ENCODE measurements at regions not wholly inside any gene's neighbourhood (a gene's known extent, or its start where the extent isn't known, plus 50 kb on each side); places are given as distances from the start of the nearest gene placed in this dataset.

DNA sequence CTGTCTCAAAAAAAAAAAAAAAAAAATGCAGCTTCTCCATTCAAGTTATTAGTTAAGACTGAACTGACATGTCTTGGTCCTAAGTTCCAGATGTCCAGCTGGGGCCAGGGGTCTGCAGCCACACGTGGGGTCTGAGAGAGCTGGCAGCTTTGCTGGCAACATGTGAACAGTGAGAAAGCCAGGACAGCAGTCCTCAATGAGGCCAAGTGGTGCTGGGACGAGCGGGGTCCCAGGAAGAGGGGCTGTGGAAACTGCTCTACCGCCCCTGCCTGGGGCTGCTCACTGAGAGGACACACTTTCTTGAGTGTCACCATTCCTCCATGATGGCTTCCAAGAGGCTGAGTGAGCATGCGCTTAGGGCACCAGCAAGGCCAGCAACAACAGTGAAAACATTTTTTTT is 100.7 kb upstream of the TAF1B start:
- H3K4me3 ChIP-seq (ENCODE audit: low read depth, low read length): no peak overlapping the region

DNA sequence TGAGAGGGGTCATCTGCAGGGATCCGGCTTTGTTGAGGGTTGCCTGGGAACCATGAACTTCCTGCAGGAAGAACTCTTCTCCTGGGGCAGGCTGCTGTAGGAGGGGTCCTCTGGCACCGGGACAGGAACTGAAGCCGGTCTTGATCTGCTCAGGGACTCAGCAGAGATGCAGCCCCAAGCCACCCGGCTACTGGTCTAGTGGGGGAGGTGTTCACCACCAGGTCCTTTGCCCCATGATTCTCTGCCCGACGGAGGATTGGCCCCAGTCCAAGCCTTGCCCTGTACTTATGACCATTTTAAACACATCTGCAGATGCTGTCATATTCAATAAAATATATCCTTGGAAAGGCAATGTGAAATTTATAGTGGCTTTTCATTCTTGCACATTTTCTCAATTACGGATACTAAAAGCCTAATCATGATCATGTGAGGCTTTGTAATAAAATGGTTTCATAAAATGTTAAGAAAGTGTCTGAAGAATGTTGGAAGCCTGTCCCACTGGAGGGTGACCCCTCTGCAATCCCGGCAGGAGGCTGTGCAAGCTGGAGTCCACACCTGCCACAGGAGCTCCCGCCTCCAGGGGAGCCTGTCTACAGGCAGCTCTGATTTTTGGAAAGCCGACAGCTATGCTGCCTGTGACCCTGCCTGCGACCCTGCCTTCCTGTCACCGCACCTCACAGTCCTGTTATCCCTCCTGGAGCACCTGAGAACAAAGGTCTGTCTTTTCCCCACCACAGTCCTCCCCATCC is 98.8 kb upstream of the TAF1B start:
- no peak overlapping the region for H3K9ac ChIP-seq (ENCODE audit: low read depth, low read length)
- no peaks in the 10 kb centered on the region for H3K4me1 ChIP-seq (ENCODE audit: control insufficient read depth, insufficient read depth, low read length)
- H3K27me3 ChIP-seq (ENCODE audit: control insufficient read depth, insufficient read depth, low read length): no peaks in the 10 kb centered on the region
- H3K36me3 ChIP-seq (ENCODE audit: control insufficient read depth, insufficient read depth, low read length): no peaks in the 10 kb centered on the region
- no peaks in the 10 kb centered on the region for H3K9me3 ChIP-seq (ENCODE audit: control insufficient read depth, insufficient read depth, low read length)
- no peak overlapping the region for H3K4me3 ChIP-seq (ENCODE audit: low read depth, low read length)

More for the DNA sequence above, 100.7 kb upstream of the TAF1B start:
- no peaks in the 10 kb centered on the region for H3K27me3 ChIP-seq (ENCODE audit: control insufficient read depth, insufficient read depth, low read length)
- no peaks in the 10 kb centered on the region for H3K9me3 ChIP-seq (ENCODE audit: control insufficient read depth, insufficient read depth, low read length)
- no peaks in the 10 kb centered on the region for H3K36me3 ChIP-seq (ENCODE audit: control insufficient read depth, insufficient read depth, low read length)
- no peaks in the 10 kb centered on the region for H3K4me1 ChIP-seq (ENCODE audit: control insufficient read depth, insufficient read depth, low read length)
- no peak overlapping the region for H3K9ac ChIP-seq (ENCODE audit: low read depth, low read length)

DNA sequence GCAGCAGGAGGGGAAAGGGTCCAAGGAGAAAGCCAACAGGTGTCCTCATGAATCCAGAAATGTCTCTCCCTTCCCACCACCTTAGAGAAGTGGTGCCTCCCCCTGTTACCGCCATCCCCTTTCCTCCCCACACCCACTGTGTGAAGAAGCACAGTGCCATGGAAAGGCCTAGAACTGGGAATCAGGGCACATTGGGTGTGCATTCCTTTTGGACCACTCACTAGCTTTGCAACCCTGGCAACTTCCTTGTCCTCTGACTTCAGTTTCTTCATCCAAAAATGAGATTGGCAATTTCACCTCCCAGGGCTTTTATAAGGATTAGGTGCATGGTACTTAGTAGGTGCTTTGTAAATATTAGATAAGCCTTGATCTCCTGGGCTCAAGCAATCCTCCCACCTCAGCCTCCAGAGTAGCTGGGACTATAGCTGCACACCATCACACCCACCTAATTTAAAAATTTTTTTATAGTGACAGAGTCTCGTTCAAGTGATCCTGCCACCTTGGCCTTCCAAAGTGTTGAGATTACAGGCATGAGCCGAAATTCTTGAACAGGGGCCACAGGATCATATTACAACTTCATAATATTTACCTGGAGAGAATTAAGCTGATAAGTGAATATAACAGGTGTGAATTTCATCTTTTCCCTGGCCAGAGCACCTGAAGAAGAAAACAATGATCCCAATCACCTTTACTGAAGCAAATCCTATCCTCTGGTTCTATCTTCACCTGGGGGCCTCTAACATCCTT is 97.9 kb upstream of the TAF1B start:
- no peak overlapping the region for H3K9ac ChIP-seq (ENCODE audit: low read depth, low read length)
- no peak overlapping the region for H3K4me3 ChIP-seq (ENCODE audit: low read depth, low read length)
- H3K27me3 ChIP-seq (ENCODE audit: control insufficient read depth, insufficient read depth, low read length): no peaks in the 10 kb centered on the region
- no peaks in the 10 kb centered on the region for H3K4me1 ChIP-seq (ENCODE audit: control insufficient read depth, insufficient read depth, low read length)
- no peaks in the 10 kb centered on the region for H3K36me3 ChIP-seq (ENCODE audit: control insufficient read depth, insufficient read depth, low read length)
- no peaks in the 10 kb centered on the region for H3K9me3 ChIP-seq (ENCODE audit: control insufficient read depth, insufficient read depth, low read length)

DNA sequence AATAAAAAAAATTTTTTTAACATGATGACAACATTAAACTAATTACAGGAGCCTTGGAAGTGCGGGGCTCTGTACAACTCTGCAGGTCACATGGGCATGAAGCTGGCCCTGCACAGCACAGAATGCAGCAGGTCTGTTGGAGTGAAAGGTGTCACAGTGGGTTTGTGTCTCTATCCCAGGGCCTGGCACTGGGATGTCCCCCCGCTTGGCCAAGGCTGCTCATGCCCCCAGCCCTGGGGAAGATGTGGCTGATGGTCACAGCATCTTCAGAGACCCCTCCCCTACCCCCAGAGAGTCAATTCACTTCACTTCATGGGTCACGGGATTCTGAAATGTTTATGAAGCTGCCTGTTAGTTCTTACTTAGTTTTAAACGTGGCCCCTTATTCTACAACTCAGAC is 95.9 kb upstream of the TAF1B start:
- H3K9me3 ChIP-seq (ENCODE audit: control insufficient read depth, insufficient read depth, low read length): no peaks in the 10 kb centered on the region

DNA sequence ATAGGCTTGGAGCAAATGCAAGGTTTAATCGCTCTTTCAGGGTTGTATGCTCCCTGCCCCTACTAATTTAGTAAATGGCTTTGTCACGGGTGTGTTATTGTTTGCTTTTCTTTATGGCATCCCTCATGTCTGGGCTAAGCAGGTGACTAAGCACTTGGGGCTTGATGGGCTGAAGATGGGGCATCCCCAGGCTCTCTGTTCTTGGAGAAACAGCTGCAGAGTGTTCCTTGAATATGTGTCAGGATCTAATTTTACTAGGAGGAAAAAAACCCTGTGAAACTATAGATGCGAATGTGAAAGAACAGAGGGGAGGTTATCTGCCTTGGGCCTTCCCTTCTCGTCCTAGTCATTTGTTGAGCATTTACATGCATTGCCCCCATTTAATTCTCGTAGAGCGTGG is 94.7 kb upstream of the TAF1B start:
- Histone ChIP-seq H3K9ac (ENCODE audit: low read depth, low read length) (no peak overlapping the region), H3K36me3 (ENCODE audit: control insufficient read depth, insufficient read depth, low read length) (no peaks in the 10 kb centered on the region), H3K27me3 (ENCODE audit: control insufficient read depth, insufficient read depth, low read length) (no peaks in the 10 kb centered on the region), H3K9me3 (ENCODE audit: control insufficient read depth, insufficient read depth, low read length) (no peaks in the 10 kb centered on the region), H3K4me1 (ENCODE audit: control insufficient read depth, insufficient read depth, low read length) (peaks cover 4% of the 10 kb centered on the region), H3K4me3 (ENCODE audit: low read depth, low read length) (no peak overlapping the region)

More for the DNA sequence above, 95.9 kb upstream of the TAF1B start:
- Histone ChIP-seq H3K4me1 (ENCODE audit: control insufficient read depth, insufficient read depth, low read length) (no peaks in the 10 kb centered on the region), H3K4me3 (ENCODE audit: low read depth, low read length) (no peak overlapping the region), H3K36me3 (ENCODE audit: control insufficient read depth, insufficient read depth, low read length) (no peaks in the 10 kb centered on the region), H3K9ac (ENCODE audit: low read depth, low read length) (no peak overlapping the region), H3K27me3 (ENCODE audit: control insufficient read depth, insufficient read depth, low read length) (no peaks in the 10 kb centered on the region)

DNA sequence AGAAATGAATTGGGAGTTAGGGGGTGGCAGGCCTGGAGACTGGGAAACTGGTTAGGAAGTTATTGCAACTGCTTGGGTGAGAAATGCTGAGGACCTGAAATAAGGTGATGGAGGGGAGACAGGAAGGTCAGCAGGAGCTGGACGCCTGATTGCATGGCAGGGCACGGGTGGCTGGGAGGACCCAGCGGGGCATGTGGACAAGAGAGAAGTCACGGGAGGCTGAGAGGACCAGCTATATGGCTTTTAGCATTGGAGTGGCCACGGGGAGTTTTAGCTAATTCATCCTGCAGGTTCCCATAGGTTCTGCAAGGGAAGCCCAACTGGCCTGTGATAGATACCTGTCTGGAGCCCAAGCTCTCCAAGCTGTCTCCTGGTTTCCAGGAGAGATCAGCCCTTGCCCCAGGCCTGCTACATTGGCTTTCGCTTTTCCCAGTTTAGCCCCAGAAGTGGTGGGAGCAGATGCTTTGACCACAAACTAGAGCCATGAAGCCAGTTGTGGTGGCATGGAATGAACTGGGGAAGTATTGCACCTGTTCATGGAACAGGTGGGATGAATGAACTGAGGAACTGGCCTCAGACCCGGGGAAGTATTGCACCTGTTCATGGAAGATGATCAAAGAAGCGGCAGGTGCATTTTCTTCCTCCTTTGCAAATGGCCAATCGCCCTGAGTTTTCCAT is 93.6 kb upstream of the TAF1B start:
- no peak overlapping the region for H3K4me3 ChIP-seq (ENCODE audit: low read depth, low read length)
- H3K4me1 ChIP-seq (ENCODE audit: control insufficient read depth, insufficient read depth, low read length): peaks cover 4% of the 10 kb centered on the region
- no peak overlapping the region for H3K9ac ChIP-seq (ENCODE audit: low read depth, low read length)
- no peaks in the 10 kb centered on the region for H3K36me3 ChIP-seq (ENCODE audit: control insufficient read depth, insufficient read depth, low read length)
- H3K27me3 ChIP-seq (ENCODE audit: control insufficient read depth, insufficient read depth, low read length): no peaks in the 10 kb centered on the region
- H3K9me3 ChIP-seq (ENCODE audit: control insufficient read depth, insufficient read depth, low read length): no peaks in the 10 kb centered on the region

DNA sequence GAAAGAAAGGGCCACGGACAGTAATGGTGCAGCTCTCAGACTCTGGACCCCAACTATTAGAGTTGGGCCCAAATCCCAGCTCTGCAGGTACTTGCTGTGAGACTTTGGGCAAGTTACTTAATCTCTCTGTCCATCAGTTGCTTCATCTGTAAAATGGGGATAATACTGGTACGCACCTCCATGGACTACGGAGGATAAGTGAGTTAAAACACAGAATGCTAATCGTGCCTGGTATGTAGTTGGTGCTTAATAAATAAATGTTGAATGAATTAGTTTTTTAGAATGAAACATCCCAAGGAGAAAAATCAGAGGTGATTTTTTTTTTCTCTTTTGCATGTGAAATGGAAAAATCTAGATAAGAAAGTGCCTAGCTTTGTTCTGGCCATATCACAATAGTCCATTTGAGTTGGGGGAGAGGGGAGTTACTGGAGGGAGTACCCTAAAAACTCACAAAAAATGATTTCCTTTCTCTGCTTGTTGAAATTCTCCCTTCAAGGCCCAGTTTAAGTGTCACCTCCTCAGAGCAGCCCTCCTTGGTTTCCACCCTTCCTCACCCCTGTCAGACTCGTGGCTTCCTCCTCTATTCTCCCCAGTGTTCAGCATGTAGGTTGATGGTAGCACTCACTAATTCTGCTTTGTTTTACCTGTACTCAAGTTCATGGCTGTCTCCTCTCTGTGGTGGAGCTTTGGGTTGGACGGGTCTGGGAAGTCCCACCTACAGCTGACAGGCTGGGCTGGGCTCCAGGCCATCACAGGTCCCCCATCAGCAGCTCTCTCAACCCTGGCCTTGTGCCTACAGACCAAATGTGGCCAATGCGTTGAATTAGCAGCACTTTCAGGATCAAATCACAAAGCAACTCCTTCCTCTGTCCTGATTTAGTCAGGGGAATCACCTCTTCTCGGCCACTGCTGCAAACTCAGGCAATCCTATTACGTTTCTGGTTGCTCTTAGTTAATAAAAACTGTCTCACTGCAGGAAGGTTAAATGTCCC is 92.8 kb upstream of the TAF1B start:
- no peaks in the 10 kb centered on the region for H3K36me3 ChIP-seq (ENCODE audit: control insufficient read depth, insufficient read depth, low read length)
- H3K27me3 ChIP-seq (ENCODE audit: control insufficient read depth, insufficient read depth, low read length): no peaks in the 10 kb centered on the region
- H3K9ac ChIP-seq (ENCODE audit: low read depth, low read length): no peak overlapping the region
- H3K4me1 ChIP-seq (ENCODE audit: control insufficient read depth, insufficient read depth, low read length): peaks cover 4% of the 10 kb centered on the region
- no peak overlapping the region for H3K4me3 ChIP-seq (ENCODE audit: low read depth, low read length)
- no peaks in the 10 kb centered on the region for H3K9me3 ChIP-seq (ENCODE audit: control insufficient read depth, insufficient read depth, low read length)

DNA sequence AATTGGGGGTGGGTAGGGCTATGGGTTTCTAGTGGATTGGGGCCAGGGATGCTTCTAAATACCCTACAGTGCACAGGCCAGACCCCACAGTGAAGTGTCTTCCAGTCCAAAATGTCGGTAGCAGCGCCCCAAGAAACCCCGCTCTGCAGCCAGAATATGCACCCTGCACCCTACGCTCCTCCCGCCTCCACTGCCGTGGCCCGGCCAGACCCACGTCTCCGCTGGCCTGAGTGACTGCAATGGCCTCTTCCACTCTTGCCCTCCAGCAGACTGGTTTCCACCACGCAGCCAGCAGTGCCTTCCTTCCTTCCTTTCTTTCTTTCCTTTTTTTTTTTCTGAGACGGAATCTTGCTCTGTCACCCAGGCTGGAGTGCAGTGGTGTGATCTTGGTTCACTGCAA is 91.4 kb upstream of the TAF1B start:
- Histone ChIP-seq H3K4me3 (ENCODE audit: low read depth, low read length) (no peak overlapping the region), H3K9ac (ENCODE audit: low read depth, low read length) (no peak overlapping the region), H3K36me3 (ENCODE audit: control insufficient read depth, insufficient read depth, low read length) (no peaks in the 10 kb centered on the region), H3K27me3 (ENCODE audit: control insufficient read depth, insufficient read depth, low read length) (no peaks in the 10 kb centered on the region), H3K4me1 (ENCODE audit: control insufficient read depth, insufficient read depth, low read length) (peaks cover 4% of the 10 kb centered on the region), H3K9me3 (ENCODE audit: control insufficient read depth, insufficient read depth, low read length) (no peaks in the 10 kb centered on the region)

DNA sequence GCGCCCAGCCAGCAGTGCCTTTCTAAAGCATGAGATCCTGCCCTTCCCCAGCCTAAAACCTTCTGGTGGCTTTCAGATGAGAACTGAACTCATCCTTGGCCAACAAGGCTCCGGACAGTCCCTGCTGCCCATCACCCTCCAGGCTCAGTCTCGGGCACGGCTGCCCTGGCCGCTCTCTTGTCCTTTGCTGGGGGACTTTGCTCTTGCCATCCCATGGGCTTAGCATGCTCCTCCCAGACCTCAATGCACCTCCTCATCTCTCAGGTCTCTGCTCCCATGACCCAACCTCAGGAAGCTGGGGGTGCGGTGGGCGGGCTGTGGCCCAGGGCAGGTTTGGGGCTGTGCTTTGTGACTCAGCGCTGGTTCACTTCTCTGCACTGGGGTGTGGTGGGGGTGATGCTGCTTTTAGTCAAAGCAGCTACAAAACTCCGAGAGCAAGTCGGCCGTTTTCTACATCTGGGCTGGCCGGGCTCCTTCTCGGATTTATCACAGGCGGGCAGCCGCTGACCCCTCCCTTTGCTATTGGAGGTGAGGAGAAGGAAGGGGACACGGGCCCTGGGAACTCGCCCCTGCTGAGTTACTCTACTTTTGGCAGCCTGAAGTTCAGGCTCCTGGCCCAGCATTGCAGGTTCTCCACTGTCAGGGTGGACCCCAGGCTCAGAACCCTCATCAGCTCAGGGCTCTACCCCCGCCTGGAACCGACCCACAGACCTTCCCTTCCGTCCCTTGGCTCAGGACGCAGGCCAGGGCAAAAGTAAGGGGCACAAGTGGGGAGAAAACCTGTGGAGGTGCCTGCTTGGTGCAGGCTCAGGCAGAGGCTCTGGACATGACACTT is 90.6 kb upstream of the TAF1B start:
- Histone ChIP-seq H3K9ac (ENCODE audit: low read depth, low read length) (peak overlapping the region; percentile 8), H3K9me3 (ENCODE audit: control insufficient read depth, insufficient read depth, low read length) (no peaks in the 10 kb centered on the region), H3K36me3 (ENCODE audit: control insufficient read depth, insufficient read depth, low read length) (no peaks in the 10 kb centered on the region), H3K4me1 (ENCODE audit: control insufficient read depth, insufficient read depth, low read length) (peaks cover 5% of the 10 kb centered on the region), H3K27me3 (ENCODE audit: control insufficient read depth, insufficient read depth, low read length) (peaks cover 3% of the 10 kb centered on the region), H3K4me3 (ENCODE audit: low read depth, low read length) (no peak overlapping the region)

DNA sequence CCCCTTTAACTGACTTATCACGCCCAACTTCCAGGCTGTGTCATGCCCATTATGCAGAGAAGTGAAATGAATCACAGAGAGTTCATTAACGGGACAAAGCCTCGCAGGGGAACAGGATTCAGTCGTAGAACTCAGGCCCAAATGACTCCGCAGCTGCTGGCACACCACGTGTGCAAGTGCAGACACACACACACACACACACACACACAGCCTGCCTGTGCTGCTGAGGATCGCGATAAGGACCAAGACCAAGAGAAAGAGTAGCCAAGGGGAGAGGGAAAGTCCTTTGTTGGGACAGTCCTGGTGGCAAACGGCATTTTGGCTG is 90.0 kb upstream of the TAF1B start:
- Histone ChIP-seq H3K9me3 (ENCODE audit: control insufficient read depth, insufficient read depth, low read length) (no peaks in the 10 kb centered on the region), H3K27me3 (ENCODE audit: control insufficient read depth, insufficient read depth, low read length) (peaks cover 3% of the 10 kb centered on the region), H3K4me3 (ENCODE audit: low read depth, low read length) (no peak overlapping the region), H3K4me1 (ENCODE audit: control insufficient read depth, insufficient read depth, low read length) (peaks cover 9% of the 10 kb centered on the region), H3K9ac (ENCODE audit: low read depth, low read length) (peak overlapping the region; percentile 8), H3K36me3 (ENCODE audit: control insufficient read depth, insufficient read depth, low read length) (no peaks in the 10 kb centered on the region)

Data from iPS-15b (cell line).